Skeletal muscle cell (primary cell): ENCODE measurements at regions not wholly inside any gene's neighbourhood (a gene's known extent, or its start where the extent isn't known, plus 50 kb on each side); places are given as distances from the start of the nearest gene placed in this dataset.
"Not testable (repeated sequence)": the region's sequence is repeated elsewhere in the genome, so short reads cannot be mapped to it uniquely, and the experiment has no call there.

Experiments
- DNase-seq: peaks from one replicate; pipeline ENCODE4 v3.0.0-alpha.2; 2010; ENCODE audit warnings: low read depth
- H3K4me3 ChIP-seq: 2 replicates; pipeline ENCODE4 v1.5.1; 2011; ENCODE audit warnings: low read depth, mild to moderate bottlenecking, control low read depth, low read length, moderate library complexity

- no peak overlapping the region for H3K4me3 ChIP-seq
- DNase-seq = no peak
Measured at GRCh38 chr18:30658306-30658705, 384.2 kb downstream of the DSC3 start.

- no peak for DNase-seq
- no peak overlapping the region for H3K4me3 ChIP-seq
Measured at GRCh38 chr18:30652387-30652786, 390.2 kb downstream of the DSC3 start.

GRCh38 chr18:30650499-30650898 lies 392.0 kb downstream of the DSC3 start:
- DNase-seq = no peak
- H3K4me3 ChIP-seq = no peak overlapping the region

- no peak overlapping the region for H3K4me3 ChIP-seq
- DNase-seq = no peak
Measured at GRCh38 chr18:30644158-30644557, 398.4 kb downstream of the DSC3 start.

GRCh38 chr18:30639361-30639760 lies 403.2 kb downstream of the DSC3 start:
- no peak overlapping the region for H3K4me3 ChIP-seq
- no peak for DNase-seq

GRCh38 chr18:30634249-30634648 lies 408.3 kb downstream of the DSC3 start:
- no peak for DNase-seq
- H3K4me3 ChIP-seq = no peak overlapping the region

GRCh38 chr18:30632071-30632698 lies 410.4 kb downstream of the DSC3 start:
- H3K4me3 ChIP-seq = no peak overlapping the region

GRCh38 chr18:30625961-30626360 lies 416.6 kb downstream of the DSC3 start:
- no peak for DNase-seq
- H3K4me3 ChIP-seq = no peak overlapping the region

More at GRCh38 chr18:30632071-30632698, 410.4 kb downstream of the DSC3 start:
- no peak for DNase-seq

- DNase-seq = no peak
- H3K4me3 ChIP-seq = no peak overlapping the region
Measured at GRCh38 chr18:30623401-30624065, 419.0 kb downstream of the DSC3 start.

- H3K4me3 ChIP-seq = no peak overlapping the region
- no peak for DNase-seq
Measured at GRCh38 chr18:30622635-30623034, 419.9 kb downstream of the DSC3 start.

- H3K4me3 ChIP-seq = no peak overlapping the region
- DNase-seq = no peak
Measured at GRCh38 chr18:30622104-30622503, 420.4 kb downstream of the DSC3 start.

GRCh38 chr18:30618567-30618966 lies 424.0 kb downstream of the DSC3 start:
- no peak overlapping the region for H3K4me3 ChIP-seq
- no peak for DNase-seq

GRCh38 chr18:30616414-30616813 lies 426.1 kb downstream of the DSC3 start:
- DNase-seq = no peak
- no peak overlapping the region for H3K4me3 ChIP-seq

GRCh38 chr18:30613467-30613801 lies 429.1 kb downstream of the DSC3 start:
- no peak for DNase-seq
- H3K4me3 ChIP-seq = no peak overlapping the region

- DNase-seq = no peak
- no peak overlapping the region for H3K4me3 ChIP-seq
Measured at GRCh38 chr18:30601541-30601940, 441.0 kb downstream of the DSC3 start.

- no peak for DNase-seq
- no peak overlapping the region for H3K4me3 ChIP-seq
Measured at GRCh38 chr18:30597202-30597601, 445.3 kb downstream of the DSC3 start.

- H3K4me3 ChIP-seq = no peak overlapping the region
- no peak for DNase-seq
Measured at GRCh38 chr18:30596635-30597034, 445.9 kb downstream of the DSC3 start.

GRCh38 chr18:30595942-30596341 lies 446.6 kb downstream of the DSC3 start:
- H3K4me3 ChIP-seq = no peak overlapping the region
- no peak for DNase-seq

GRCh38 chr18:30594911-30595310 lies 447.6 kb downstream of the DSC3 start:
- not testable (repeated sequence) for DNase-seq, H3K4me3 ChIP-seq

GRCh38 chr18:30591462-30591861 lies 451.1 kb downstream of the DSC3 start:
- no peak for DNase-seq
- no peak overlapping the region for H3K4me3 ChIP-seq

- no peak for DNase-seq
- H3K4me3 ChIP-seq = no peak overlapping the region
Measured at GRCh38 chr18:30588673-30589164, 453.8 kb downstream of the DSC3 start.
